ENCODE measurements at regions not wholly inside any gene's neighbourhood (a gene's known extent, or its start where the extent isn't known, plus 50 kb on each side); places are given as distances from the start of the nearest gene placed in this dataset.

- no peak for TF ChIP-seq CTCF (IDR thresholded peaks at IDR 0.05; ENCODE audit: insufficient read depth, low read depth, low read length)
- TF ChIP-seq EZH2 (IDR thresholded peaks at IDR 0.05; ENCODE audit: insufficient read depth, low read length) = no peak
Measured at GRCh38 chr3:168570404-168571155, 474.9 kb upstream of the GOLIM4 start.
